ENCODE measurements at regions not wholly inside any gene's neighbourhood (a gene's known extent, or its start where the extent isn't known, plus 50 kb on each side); places are given as distances from the start of the nearest gene placed in this dataset.

DNA sequence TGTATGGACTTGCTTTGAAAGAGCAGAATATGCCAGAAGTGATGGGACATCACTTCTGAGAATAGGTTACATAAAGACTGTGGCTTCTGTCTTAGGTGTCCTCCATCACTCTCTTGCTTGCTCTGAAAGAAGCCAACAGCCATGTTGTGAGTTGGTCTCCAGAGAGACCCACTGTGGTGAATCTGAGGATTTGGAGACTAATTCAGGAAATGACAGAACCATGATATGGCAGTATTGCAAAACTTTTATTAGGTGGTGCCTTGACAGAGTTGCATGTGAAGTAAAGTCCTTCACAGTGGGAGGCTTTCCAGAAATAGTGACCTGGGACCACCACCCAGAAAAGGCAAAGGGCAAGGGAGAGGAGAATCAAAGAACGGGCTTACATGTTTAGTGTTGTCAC, 628.6 kb downstream of the KCNT2 start:
- H3K4me3 ChIP-seq (ENCODE audit: low read depth, low read length) = no peak overlapping the region
- no peak for DNase-seq (ENCODE audit: low read depth)
- TF ChIP-seq, protein P1, sequence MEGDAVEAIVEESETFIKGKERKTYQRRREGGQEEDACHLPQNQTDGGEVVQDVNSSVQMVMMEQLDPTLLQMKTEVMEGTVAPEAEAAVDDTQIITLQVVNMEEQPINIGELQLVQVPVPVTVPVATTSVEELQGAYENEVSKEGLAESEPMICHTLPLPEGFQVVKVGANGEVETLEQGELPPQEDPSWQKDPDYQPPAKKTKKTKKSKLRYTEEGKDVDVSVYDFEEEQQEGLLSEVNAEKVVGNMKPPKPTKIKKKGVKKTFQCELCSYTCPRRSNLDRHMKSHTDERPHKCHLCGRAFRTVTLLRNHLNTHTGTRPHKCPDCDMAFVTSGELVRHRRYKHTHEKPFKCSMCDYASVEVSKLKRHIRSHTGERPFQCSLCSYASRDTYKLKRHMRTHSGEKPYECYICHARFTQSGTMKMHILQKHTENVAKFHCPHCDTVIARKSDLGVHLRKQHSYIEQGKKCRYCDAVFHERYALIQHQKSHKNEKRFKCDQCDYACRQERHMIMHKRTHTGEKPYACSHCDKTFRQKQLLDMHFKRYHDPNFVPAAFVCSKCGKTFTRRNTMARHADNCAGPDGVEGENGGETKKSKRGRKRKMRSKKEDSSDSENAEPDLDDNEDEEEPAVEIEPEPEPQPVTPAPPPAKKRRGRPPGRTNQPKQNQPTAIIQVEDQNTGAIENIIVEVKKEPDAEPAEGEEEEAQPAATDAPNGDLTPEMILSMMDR (conservative IDR thresholded peaks at IDR 0.05; ENCODE audit: low read depth, low read length) = no peak

DNA sequence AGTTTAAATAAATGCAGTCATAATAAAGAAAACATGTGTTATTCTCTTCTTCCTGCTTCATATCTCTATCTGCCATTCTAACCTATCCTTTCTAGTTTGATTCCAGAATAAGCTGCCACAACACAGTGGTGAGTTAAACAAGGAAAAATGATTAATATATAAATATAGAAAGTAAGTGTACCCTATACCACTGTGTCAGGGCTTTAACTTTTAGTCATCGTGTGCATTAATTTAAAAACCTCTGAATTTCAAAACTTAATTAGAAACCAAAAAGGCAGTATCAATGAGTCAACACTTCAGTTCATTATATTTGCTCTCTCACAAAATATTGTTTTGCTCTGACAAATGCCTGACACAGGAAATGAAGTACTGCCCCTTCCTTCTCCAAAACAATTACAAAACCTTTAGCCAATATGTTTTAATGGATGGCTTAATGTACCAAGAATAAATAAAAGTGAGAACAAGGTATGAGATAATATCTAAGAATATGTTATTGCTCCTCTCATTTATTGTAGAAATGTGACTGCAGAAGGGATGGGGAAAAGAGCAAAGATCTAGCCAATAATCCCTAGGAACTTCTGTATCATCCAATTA, 634.8 kb downstream of the KCNT2 start:
- TF ChIP-seq, protein P1 (conservative IDR thresholded peaks at IDR 0.05; ENCODE audit: low read depth, low read length) = no peak
- no peak for DNase-seq (ENCODE audit: low read depth)
- no peak overlapping the region for H3K4me3 ChIP-seq (ENCODE audit: low read depth, low read length)

DNA sequence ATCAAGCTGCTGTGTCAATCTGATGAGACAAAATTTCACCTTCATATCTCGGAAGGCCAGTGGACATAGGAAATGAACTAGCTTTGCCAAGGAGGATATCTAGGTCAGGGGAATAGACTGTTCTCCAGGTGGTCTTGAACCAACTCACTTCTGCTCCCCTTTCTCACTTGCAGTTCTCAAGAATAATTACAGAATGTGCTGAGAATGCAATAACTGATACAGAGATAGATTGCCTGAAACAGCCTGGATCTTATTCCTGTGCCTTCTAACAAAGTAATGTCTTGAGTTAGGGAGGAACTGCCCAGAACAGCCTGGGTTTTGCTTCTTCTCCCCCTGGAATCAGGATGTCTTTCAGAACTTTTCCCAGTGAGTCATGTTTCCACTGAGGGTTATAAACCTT, 636.7 kb downstream of the KCNT2 start:
- H3K4me3 ChIP-seq (ENCODE audit: low read depth, low read length) = no peak overlapping the region
- TF ChIP-seq, protein P1 (conservative IDR thresholded peaks at IDR 0.05; ENCODE audit: low read depth, low read length) = no peak
- no peak for DNase-seq (ENCODE audit: low read depth)

DNA sequence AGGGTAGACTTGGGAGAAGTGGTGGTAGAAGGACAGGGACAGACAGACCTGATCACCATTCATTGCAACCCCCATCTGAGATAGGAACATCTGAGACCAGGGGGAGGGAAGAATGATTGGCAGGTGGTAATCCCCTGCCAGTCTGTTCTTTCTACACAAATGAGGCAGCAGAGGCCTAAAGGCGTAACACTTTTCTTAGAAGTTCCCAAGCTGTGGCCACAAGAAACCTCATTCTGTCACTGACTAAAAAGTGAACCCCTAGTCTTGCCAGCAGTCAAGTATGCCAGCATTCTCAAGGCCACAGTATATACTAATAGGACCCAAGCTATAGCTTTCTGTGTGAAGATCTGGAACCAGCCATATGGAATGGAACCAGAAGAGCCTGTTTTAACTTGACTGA, 638.0 kb downstream of the KCNT2 start:
- no peak overlapping the region for H3K4me3 ChIP-seq (ENCODE audit: low read depth, low read length)
- no peak for DNase-seq (ENCODE audit: low read depth)
- TF ChIP-seq, protein P1 (conservative IDR thresholded peaks at IDR 0.05; ENCODE audit: low read depth, low read length) = no peak

GRCh38 chr1:195965475-195965874, 642.8 kb downstream of the KCNT2 start:
- no peak for DNase-seq (ENCODE audit: low read depth)
- no peak overlapping the region for H3K4me3 ChIP-seq (ENCODE audit: low read depth, low read length)
- TF ChIP-seq, protein P1 (conservative IDR thresholded peaks at IDR 0.05; ENCODE audit: low read depth, low read length) = no peak

DNA sequence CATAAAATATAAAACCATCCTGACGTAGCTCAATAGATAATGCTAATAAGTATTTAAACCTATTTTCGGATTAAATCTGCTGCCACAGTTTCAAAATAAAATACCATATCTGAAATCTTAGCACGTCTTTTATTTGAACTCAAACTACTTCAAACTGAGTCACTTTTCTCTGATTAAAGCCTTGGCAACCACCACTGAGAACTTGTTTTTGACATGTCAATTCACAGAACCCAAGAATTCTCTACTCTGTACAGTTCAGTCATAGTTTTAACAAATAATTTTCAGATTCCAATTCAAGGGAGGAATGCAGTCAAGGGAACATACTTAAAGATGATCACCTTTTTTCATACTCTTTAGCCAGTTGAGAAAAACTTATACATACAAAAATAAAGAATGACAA, 643.2 kb downstream of the KCNT2 start:
- no peak for DNase-seq (ENCODE audit: low read depth)
- TF ChIP-seq, protein P1 (conservative IDR thresholded peaks at IDR 0.05; ENCODE audit: low read depth, low read length) = no peak
- H3K4me3 ChIP-seq (ENCODE audit: low read depth, low read length) = no peak overlapping the region

DNA sequence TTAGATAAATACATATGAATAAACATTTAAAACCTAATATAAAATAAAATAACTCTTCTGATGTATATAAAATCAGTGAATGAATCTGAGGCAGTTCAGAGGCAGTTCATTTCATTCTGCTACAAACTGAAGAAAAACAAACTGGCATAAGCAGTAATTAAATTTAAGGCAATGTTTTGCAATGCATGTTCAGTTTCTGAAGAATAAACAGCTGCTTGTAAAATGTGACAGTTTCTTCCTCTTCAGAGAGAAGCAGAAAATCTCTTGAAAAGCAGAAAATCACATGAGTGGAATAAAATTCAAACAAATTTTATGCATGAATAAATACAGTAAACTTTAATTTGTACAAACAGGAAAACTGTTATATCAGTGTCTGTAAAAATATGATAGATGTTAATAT, 643.7 kb downstream of the KCNT2 start:
- no peak for DNase-seq (ENCODE audit: low read depth)
- H3K4me3 ChIP-seq (ENCODE audit: low read depth, low read length) = no peak overlapping the region
- TF ChIP-seq, protein P1 (conservative IDR thresholded peaks at IDR 0.05; ENCODE audit: low read depth, low read length) = no peak

Measured in epithelial cell of proximal tubule (primary cell).